ENCODE measurements at regions not wholly inside any gene's neighbourhood (a gene's known extent, or its start where the extent isn't known, plus 50 kb on each side); places are given as distances from the start of the nearest gene placed in this dataset.

- Histone ChIP-seq H3K4me3 (ENCODE audit: low read length) (no peak overlapping the region), H3K4me1 (ENCODE audit: insufficient read depth, low read length) (no peaks in the 10 kb centered on the region), H3K9me3 (ENCODE audit: low read length) (no peaks in the 10 kb centered on the region), H3K36me3 (ENCODE audit: insufficient read depth, low read length) (no peaks in the 10 kb centered on the region), H2AFZ (ENCODE audit: low read depth, low read length) (no peak overlapping the region), H3K27me3 (ENCODE audit: insufficient read depth, low read length) (no peaks in the 10 kb centered on the region)
Measured at GRCh38 chr10:76764177-76764576, 873.4 kb downstream of the KCNMA1 start.

- no peaks in the 10 kb centered on the region for H3K27me3 ChIP-seq (ENCODE audit: insufficient read depth, low read length)
- no peaks in the 10 kb centered on the region for H3K9me3 ChIP-seq (ENCODE audit: low read length)
- no peak overlapping the region for H2AFZ ChIP-seq (ENCODE audit: low read depth, low read length)
- H3K4me1 ChIP-seq (ENCODE audit: insufficient read depth, low read length) = no peaks in the 10 kb centered on the region
- no peak overlapping the region for H3K4me3 ChIP-seq (ENCODE audit: low read length)
- H3K36me3 ChIP-seq (ENCODE audit: insufficient read depth, low read length) = no peaks in the 10 kb centered on the region
Measured at GRCh38 chr10:76763376-76763775, 874.2 kb downstream of the KCNMA1 start.

- Histone ChIP-seq H3K27me3 (ENCODE audit: insufficient read depth, low read length) (no peaks in the 10 kb centered on the region), H3K4me3 (ENCODE audit: low read length) (no peak overlapping the region), H2AFZ (ENCODE audit: low read depth, low read length) (no peak overlapping the region), H3K9me3 (ENCODE audit: low read length) (no peaks in the 10 kb centered on the region), H3K4me1 (ENCODE audit: insufficient read depth, low read length) (no peaks in the 10 kb centered on the region), H3K36me3 (ENCODE audit: insufficient read depth, low read length) (no peaks in the 10 kb centered on the region)
Measured at GRCh38 chr10:76759681-76760080, 877.9 kb downstream of the KCNMA1 start.

- no peaks in the 10 kb centered on the region for H3K36me3 ChIP-seq (ENCODE audit: insufficient read depth, low read length)
- no peaks in the 10 kb centered on the region for H3K27me3 ChIP-seq (ENCODE audit: insufficient read depth, low read length)
- no peak overlapping the region for H2AFZ ChIP-seq (ENCODE audit: low read depth, low read length)
- H3K9me3 ChIP-seq (ENCODE audit: low read length) = no peaks in the 10 kb centered on the region
- no peak overlapping the region for H3K4me3 ChIP-seq (ENCODE audit: low read length)
- no peaks in the 10 kb centered on the region for H3K4me1 ChIP-seq (ENCODE audit: insufficient read depth, low read length)
Measured at GRCh38 chr10:76743169-76743568, 894.4 kb downstream of the KCNMA1 start.

- H3K27me3 ChIP-seq (ENCODE audit: insufficient read depth, low read length) = no peaks in the 10 kb centered on the region
- H3K4me1 ChIP-seq (ENCODE audit: insufficient read depth, low read length) = no peaks in the 10 kb centered on the region
- H3K36me3 ChIP-seq (ENCODE audit: insufficient read depth, low read length) = no peaks in the 10 kb centered on the region
Measured at GRCh38 chr10:76740514-76740913, 897.1 kb downstream of the KCNMA1 start.

GRCh38 chr10:76738991-76739390 is 898.6 kb downstream of the KCNMA1 start:
- no peaks in the 10 kb centered on the region for H3K4me1 ChIP-seq (ENCODE audit: insufficient read depth, low read length)
- no peaks in the 10 kb centered on the region for H3K9me3 ChIP-seq (ENCODE audit: low read length)
- H3K4me3 ChIP-seq (ENCODE audit: low read length) = no peak overlapping the region
- H2AFZ ChIP-seq (ENCODE audit: low read depth, low read length) = no peak overlapping the region
- no peaks in the 10 kb centered on the region for H3K36me3 ChIP-seq (ENCODE audit: insufficient read depth, low read length)
- H3K27me3 ChIP-seq (ENCODE audit: insufficient read depth, low read length) = no peaks in the 10 kb centered on the region

More at GRCh38 chr10:76740514-76740913, 897.1 kb downstream of the KCNMA1 start:
- no peaks in the 10 kb centered on the region for H3K9me3 ChIP-seq (ENCODE audit: low read length)
- H3K4me3 ChIP-seq (ENCODE audit: low read length) = no peak overlapping the region
- H2AFZ ChIP-seq (ENCODE audit: low read depth, low read length) = no peak overlapping the region

GRCh38 chr10:76736815-76737618 is 900.6 kb downstream of the KCNMA1 start:
- H3K27me3 ChIP-seq (ENCODE audit: insufficient read depth, low read length) = no peaks in the 10 kb centered on the region
- no peaks in the 10 kb centered on the region for H3K36me3 ChIP-seq (ENCODE audit: insufficient read depth, low read length)
- H3K4me1 ChIP-seq (ENCODE audit: insufficient read depth, low read length) = no peaks in the 10 kb centered on the region
- H3K9me3 ChIP-seq (ENCODE audit: low read length) = no peaks in the 10 kb centered on the region
- no peak overlapping the region for H2AFZ ChIP-seq (ENCODE audit: low read depth, low read length)
- no peak overlapping the region for H3K4me3 ChIP-seq (ENCODE audit: low read length)

- no peak overlapping the region for H2AFZ ChIP-seq (ENCODE audit: low read depth, low read length)
- H3K36me3 ChIP-seq (ENCODE audit: insufficient read depth, low read length) = no peaks in the 10 kb centered on the region
- no peak overlapping the region for H3K4me3 ChIP-seq (ENCODE audit: low read length)
- no peaks in the 10 kb centered on the region for H3K27me3 ChIP-seq (ENCODE audit: insufficient read depth, low read length)
- H3K4me1 ChIP-seq (ENCODE audit: insufficient read depth, low read length) = no peaks in the 10 kb centered on the region
- H3K9me3 ChIP-seq (ENCODE audit: low read length) = no peaks in the 10 kb centered on the region
Measured at GRCh38 chr10:76736392-76736791, 901.2 kb downstream of the KCNMA1 start.

GRCh38 chr10:76735866-76736265 is 901.7 kb downstream of the KCNMA1 start:
- Histone ChIP-seq H3K4me1 (ENCODE audit: insufficient read depth, low read length) (no peaks in the 10 kb centered on the region), H3K9me3 (ENCODE audit: low read length) (no peaks in the 10 kb centered on the region), H3K27me3 (ENCODE audit: insufficient read depth, low read length) (no peaks in the 10 kb centered on the region), H2AFZ (ENCODE audit: low read depth, low read length) (no peak overlapping the region), H3K4me3 (ENCODE audit: low read length) (no peak overlapping the region), H3K36me3 (ENCODE audit: insufficient read depth, low read length) (no peaks in the 10 kb centered on the region)

GRCh38 chr10:76733441-76733936 is 904.1 kb downstream of the KCNMA1 start:
- Histone ChIP-seq H3K9me3 (ENCODE audit: low read length) (no peaks in the 10 kb centered on the region), H3K4me3 (ENCODE audit: low read length) (no peak overlapping the region), H2AFZ (ENCODE audit: low read depth, low read length) (no peak overlapping the region), H3K27me3 (ENCODE audit: insufficient read depth, low read length) (no peaks in the 10 kb centered on the region), H3K36me3 (ENCODE audit: insufficient read depth, low read length) (no peaks in the 10 kb centered on the region), H3K4me1 (ENCODE audit: insufficient read depth, low read length) (no peaks in the 10 kb centered on the region)

GRCh38 chr10:76732306-76732705 is 905.3 kb downstream of the KCNMA1 start:
- H3K9me3 ChIP-seq (ENCODE audit: low read length) = no peaks in the 10 kb centered on the region
- no peak overlapping the region for H2AFZ ChIP-seq (ENCODE audit: low read depth, low read length)
- no peaks in the 10 kb centered on the region for H3K4me1 ChIP-seq (ENCODE audit: insufficient read depth, low read length)
- H3K27me3 ChIP-seq (ENCODE audit: insufficient read depth, low read length) = no peaks in the 10 kb centered on the region
- no peak overlapping the region for H3K4me3 ChIP-seq (ENCODE audit: low read length)
- no peaks in the 10 kb centered on the region for H3K36me3 ChIP-seq (ENCODE audit: insufficient read depth, low read length)

- Histone ChIP-seq H3K9me3 (ENCODE audit: low read length) (no peaks in the 10 kb centered on the region), H2AFZ (ENCODE audit: low read depth, low read length) (no peak overlapping the region), H3K36me3 (ENCODE audit: insufficient read depth, low read length) (no peaks in the 10 kb centered on the region), H3K4me3 (ENCODE audit: low read length) (no peak overlapping the region), H3K4me1 (ENCODE audit: insufficient read depth, low read length) (no peaks in the 10 kb centered on the region), H3K27me3 (ENCODE audit: insufficient read depth, low read length) (no peaks in the 10 kb centered on the region)
Measured at GRCh38 chr10:76729841-76730487, 907.6 kb downstream of the KCNMA1 start.

GRCh38 chr10:76729346-76729745 is 908.3 kb downstream of the KCNMA1 start:
- Histone ChIP-seq H3K4me3 (ENCODE audit: low read length) (no peak overlapping the region), H3K4me1 (ENCODE audit: insufficient read depth, low read length) (no peaks in the 10 kb centered on the region), H3K36me3 (ENCODE audit: insufficient read depth, low read length) (no peaks in the 10 kb centered on the region), H3K9me3 (ENCODE audit: low read length) (no peaks in the 10 kb centered on the region), H3K27me3 (ENCODE audit: insufficient read depth, low read length) (no peaks in the 10 kb centered on the region), H2AFZ (ENCODE audit: low read depth, low read length) (no peak overlapping the region)
